OCI-LY1 (cell line): ENCODE measurements at regions not wholly inside any gene's neighbourhood (a gene's known extent, or its start where the extent isn't known, plus 50 kb on each side); places are given as distances from the start of the nearest gene placed in this dataset.

Experiments used
- H2AFZ ChIP-seq: fragments of 200-600 bp; sonication (generic), shearing (Covaris generic); 2 replicates; pipeline ENCODE4 v1.6.0; 2014; ENCODE audit warnings: antibody characterized with exemption, mild to moderate bottlenecking, low read length
- H3F3A ChIP-seq: fragments of 200-600 bp; sonication (generic), shearing (Covaris generic); 2 replicates; pipeline ENCODE4 v1.6.0; 2014; ENCODE audit warnings: mild to moderate bottlenecking, antibody characterized with exemption, low read length, moderate library complexity; ENCODE audit not compliant: insufficient read depth
- H3K27ac ChIP-seq: fragments of 200-600 bp; sonication (generic); 2 replicates; pipeline ENCODE4 v1.5.1; 2014; ENCODE audit warnings: low read length, mixed run types, mild to moderate bottlenecking, low read depth; ENCODE audit not compliant: poor library complexity, severe bottlenecking
- H3K27me3 ChIP-seq: fragments of 200-600 bp; sonication (generic); 2 replicates; pipeline ENCODE4 v1.6.0; 2014; ENCODE audit warnings: antibody characterized with exemption, mild to moderate bottlenecking, low read length, moderate library complexity; ENCODE audit not compliant: insufficient read depth
- H3K36me3 ChIP-seq: fragments of 200-600 bp; sonication (generic); 2 replicates; pipeline ENCODE4 v1.6.1; 2014; ENCODE audit warnings: mild to moderate bottlenecking, antibody characterized with exemption, low read length, moderate library complexity, mixed read lengths; ENCODE audit not compliant: insufficient read depth
- H3K4me1 ChIP-seq: fragments of 200-600 bp; sonication (generic); 2 replicates; pipeline ENCODE4 v1.5.1; 2014; ENCODE audit warnings: mild to moderate bottlenecking, low read length, moderate library complexity; ENCODE audit not compliant: insufficient read depth, severe bottlenecking
- H3K4me2 ChIP-seq: fragments of 200-600 bp; sonication (generic), shearing (Covaris generic); 2 replicates; pipeline ENCODE4 v1.6.1; 2014; ENCODE audit warnings: low read length
- H3K4me3 ChIP-seq: fragments of 200-600 bp; sonication (generic); 2 replicates; pipeline ENCODE4 v1.5.1; 2014; ENCODE audit warnings: low read length, low read depth, mild to moderate bottlenecking, mixed read lengths; ENCODE audit not compliant: poor library complexity, severe bottlenecking
- H3K79me2 ChIP-seq: fragments of 200-600 bp; shearing (Covaris generic); 2 replicates; pipeline ENCODE4 v1.6.1; 2016; ENCODE audit warnings: mixed run types, low read length, mixed read lengths; ENCODE audit not compliant: insufficient read depth
- H3K9ac ChIP-seq: fragments of 200-600 bp; sonication (generic), shearing (Covaris generic); 2 replicates; pipeline ENCODE4 v1.6.1; 2014; ENCODE audit warnings: mild to moderate bottlenecking, low read length, mixed read lengths
- H3K9me2 ChIP-seq: fragments of 200-600 bp; sonication (generic), shearing (Covaris generic); 2 replicates; pipeline ENCODE4 v1.6.1; 2014; ENCODE audit warnings: low read depth, mild to moderate bottlenecking, low read length, mixed read lengths
- H3K9me3 ChIP-seq: fragments of 200-600 bp; shearing (Covaris generic); 2 replicates; pipeline ENCODE4 v1.6.1; 2014; ENCODE audit warnings: low read length, mixed read lengths
- H4K20me1 ChIP-seq: fragments of 200-600 bp; sonication (generic), shearing (Covaris generic); 2 replicates; pipeline ENCODE4 v1.6.0; 2016; ENCODE audit warnings: mild to moderate bottlenecking, low read length; ENCODE audit not compliant: insufficient read depth
- CTCF ChIP-seq: fragments of 200-600 bp; sonication (generic), shearing (Covaris generic); IDR thresholded peaks from 2 replicates; pipeline ENCODE4 v1.5.1; 2017; ENCODE audit warnings: mild to moderate bottlenecking, antibody characterized with exemption, low read length, moderate library complexity, mixed read lengths
- EZH2 ChIP-seq: fragments of 200-600 bp; sonication (generic), shearing (Covaris generic); IDR thresholded peaks from 2 replicates; pipeline ENCODE4 v1.8.0; 2017; ENCODE audit warnings: borderline replicate concordance, mixed run types, mild to moderate bottlenecking, antibody characterized with exemption, low read length, moderate library complexity, mixed read lengths

GRCh38 chr20:63092660-63093215 is 86.0 kb upstream of the BHLHE23 start:
- Histone ChIP-seq H3K79me2 (no peaks in the 10 kb centered on the region), H3K9me3 (no peaks in the 10 kb centered on the region), H2AFZ (no peak overlapping the region), H3K4me2 (no peak overlapping the region), H3K27ac (no peak overlapping the region), H3K9me2 (no peaks in the 10 kb centered on the region), H3K36me3 (no peaks in the 10 kb centered on the region), H3K27me3 (0 out of 2 replicates have a peak, but pooled peaks cover 5% of the 10 kb centered on the region), H4K20me1 (no peaks in the 10 kb centered on the region), H3F3A (no peaks in the 10 kb centered on the region), H3K4me3 (no peak overlapping the region), H3K4me1 (no peaks in the 10 kb centered on the region), H3K9ac (no peak overlapping the region)
- no peak for TF ChIP-seq CTCF
- no peak for TF ChIP-seq EZH2

DNA sequence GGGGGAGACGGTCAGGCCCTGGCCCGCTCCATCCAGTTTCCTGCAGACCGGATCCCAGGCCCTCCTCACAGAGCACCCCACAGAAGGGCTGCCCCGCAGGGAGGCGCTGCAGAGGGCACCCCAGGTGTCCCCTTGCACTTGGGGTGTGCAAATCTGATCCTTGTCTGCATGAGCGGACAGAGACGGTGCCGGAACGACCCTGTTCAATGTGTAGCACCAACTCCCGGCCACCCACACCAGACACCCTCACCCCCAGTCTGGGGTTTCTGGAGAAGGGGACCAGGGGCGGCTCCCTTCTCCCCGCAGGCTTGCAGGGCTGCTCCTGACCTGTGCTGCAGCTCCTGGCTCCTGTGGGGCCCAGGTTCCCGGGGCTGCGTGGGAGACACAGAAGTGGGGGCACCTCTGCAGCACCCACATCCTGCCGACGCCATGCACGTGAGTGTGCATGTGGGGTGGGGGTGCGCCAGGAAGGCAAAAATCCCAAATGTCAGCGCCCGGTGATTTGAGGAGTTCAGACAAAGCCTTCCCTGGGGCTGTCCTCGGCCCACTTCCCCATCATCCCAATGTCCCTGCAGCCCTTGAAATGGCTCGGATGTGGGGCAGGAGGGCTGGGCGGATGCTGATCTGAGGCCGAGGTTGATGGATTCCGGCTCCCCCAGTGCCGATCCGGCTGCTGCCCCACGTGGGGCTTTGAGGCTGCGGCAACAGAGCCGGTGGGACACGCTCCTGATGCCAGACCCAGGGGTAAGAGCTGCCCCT is 85.3 kb upstream of the BHLHE23 start:
- Histone ChIP-seq H3K4me1 (no peaks in the 10 kb centered on the region), H4K20me1 (no peaks in the 10 kb centered on the region), H3F3A (no peaks in the 10 kb centered on the region), H3K9ac (no peak overlapping the region), H3K36me3 (no peaks in the 10 kb centered on the region), H3K27ac (no peak overlapping the region), H3K4me2 (no peak overlapping the region), H3K79me2 (no peaks in the 10 kb centered on the region), H3K27me3 (0 out of 2 replicates have a peak, but pooled peaks cover 5% of the 10 kb centered on the region), H3K9me3 (no peaks in the 10 kb centered on the region), H2AFZ (no peak overlapping the region), H3K9me2 (no peaks in the 10 kb centered on the region), H3K4me3 (no peak overlapping the region)
- no peak for TF ChIP-seq EZH2
- TF ChIP-seq CTCF, result no peak

GRCh38 chr20:63090682-63091571 is 84.2 kb upstream of the BHLHE23 start:
- no peak overlapping the region for H3K4me3 ChIP-seq
- H3K27me3 ChIP-seq, result 0 out of 2 replicates have a peak, but pooled peaks cover 5% of the 10 kb centered on the region
- H2AFZ ChIP-seq, result no peak overlapping the region
- no peaks in the 10 kb centered on the region for H3K9me2 ChIP-seq
- H3K27ac ChIP-seq, result no peak overlapping the region
- no peaks in the 10 kb centered on the region for H3F3A ChIP-seq
- H3K9me3 ChIP-seq, result no peaks in the 10 kb centered on the region
- no peaks in the 10 kb centered on the region for H3K4me1 ChIP-seq
- no peaks in the 10 kb centered on the region for H4K20me1 ChIP-seq
- no peak overlapping the region for H3K9ac ChIP-seq
- H3K4me2 ChIP-seq, result no peak overlapping the region
- no peaks in the 10 kb centered on the region for H3K36me3 ChIP-seq
- TF ChIP-seq EZH2 (no peak), CTCF (no peak)
- H3K79me2 ChIP-seq, result no peaks in the 10 kb centered on the region
